ENCODE measurements at regions not wholly inside any gene's neighbourhood (a gene's known extent, or its start where the extent isn't known, plus 50 kb on each side); places are given as distances from the start of the nearest gene placed in this dataset.
"Not testable (repeated sequence)": the region's sequence is repeated elsewhere in the genome, so short reads cannot be mapped to it uniquely, and the experiment has no call there.

DNA sequence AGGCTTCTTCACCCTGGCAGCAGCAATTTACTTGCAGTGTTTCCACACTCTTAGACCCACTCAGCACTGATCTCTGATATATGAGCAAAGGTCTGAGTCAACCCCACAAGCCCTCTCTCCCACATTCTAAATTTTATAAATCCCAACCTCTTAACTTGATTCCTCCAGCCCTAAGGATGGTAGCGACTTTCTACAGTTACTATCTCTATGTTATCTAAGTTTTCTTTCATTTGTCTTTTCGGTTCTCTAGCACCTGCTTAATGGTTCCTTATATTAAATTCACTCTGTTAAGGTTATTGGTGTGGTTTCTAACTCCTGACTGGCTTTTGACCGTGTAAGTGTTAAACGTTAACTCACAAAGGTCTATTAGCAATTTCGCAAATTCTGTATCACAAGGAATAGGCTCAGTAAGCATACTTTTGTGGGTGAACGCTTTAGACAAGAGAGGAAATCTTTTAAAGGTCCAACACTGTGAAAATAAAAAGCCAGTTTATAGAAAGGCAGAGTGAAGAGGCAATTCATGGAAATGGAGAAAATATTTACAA, 99.3 kb downstream of the DLEU7 start:
- no peak overlapping the region for H3K27ac ChIP-seq
- no peak overlapping the region for H3K4me2 ChIP-seq
- no peaks in the 10 kb centered on the region for H3K9me2 ChIP-seq (ENCODE audit: insufficient read depth)
- POLR2A ChIA-PET (ENCODE audit: unreplicated experiment), result no interaction called here
- no TSS peak for BruUV-seq (replicated peaks)
- H3K36me3 ChIP-seq (ENCODE audit: low read depth), result no peaks in the 10 kb centered on the region
- no peak for DNase-seq
- intact Hi-C loops (cut with micrococcal nuclease; ENCODE audit: unreplicated experiment), result no loop called here
- no peaks in the 10 kb centered on the region for H4K20me1 ChIP-seq (ENCODE audit: insufficient read depth)
- no peaks in the 10 kb centered on the region for H3K27me3 ChIP-seq (ENCODE audit: insufficient read depth, low read depth)
- H3K4me3 ChIP-seq, result no peak overlapping the region
- H3K79me2 ChIP-seq (ENCODE audit: low read depth), result no peaks in the 10 kb centered on the region
- no peaks in the 10 kb centered on the region for H3K4me1 ChIP-seq (replicated peaks; ENCODE audit: insufficient read depth)
- H2AFZ ChIP-seq, result no peak overlapping the region
- no peaks in the 10 kb centered on the region for H3F3A ChIP-seq (ENCODE audit: insufficient read depth, low read depth)
- H3K9me3 ChIP-seq (ENCODE audit: insufficient read depth, low read depth), result no peaks in the 10 kb centered on the region
- CTCF ChIA-PET, result no interaction called here
- TF ChIP-seq, protein P1, sequence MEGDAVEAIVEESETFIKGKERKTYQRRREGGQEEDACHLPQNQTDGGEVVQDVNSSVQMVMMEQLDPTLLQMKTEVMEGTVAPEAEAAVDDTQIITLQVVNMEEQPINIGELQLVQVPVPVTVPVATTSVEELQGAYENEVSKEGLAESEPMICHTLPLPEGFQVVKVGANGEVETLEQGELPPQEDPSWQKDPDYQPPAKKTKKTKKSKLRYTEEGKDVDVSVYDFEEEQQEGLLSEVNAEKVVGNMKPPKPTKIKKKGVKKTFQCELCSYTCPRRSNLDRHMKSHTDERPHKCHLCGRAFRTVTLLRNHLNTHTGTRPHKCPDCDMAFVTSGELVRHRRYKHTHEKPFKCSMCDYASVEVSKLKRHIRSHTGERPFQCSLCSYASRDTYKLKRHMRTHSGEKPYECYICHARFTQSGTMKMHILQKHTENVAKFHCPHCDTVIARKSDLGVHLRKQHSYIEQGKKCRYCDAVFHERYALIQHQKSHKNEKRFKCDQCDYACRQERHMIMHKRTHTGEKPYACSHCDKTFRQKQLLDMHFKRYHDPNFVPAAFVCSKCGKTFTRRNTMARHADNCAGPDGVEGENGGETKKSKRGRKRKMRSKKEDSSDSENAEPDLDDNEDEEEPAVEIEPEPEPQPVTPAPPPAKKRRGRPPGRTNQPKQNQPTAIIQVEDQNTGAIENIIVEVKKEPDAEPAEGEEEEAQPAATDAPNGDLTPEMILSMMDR (conservative IDR thresholded peaks at IDR 0.05), result no peak
- no peak for TF ChIP-seq EZH2 (IDR thresholded peaks at IDR 0.05; ENCODE audit: low read depth)

DNA sequence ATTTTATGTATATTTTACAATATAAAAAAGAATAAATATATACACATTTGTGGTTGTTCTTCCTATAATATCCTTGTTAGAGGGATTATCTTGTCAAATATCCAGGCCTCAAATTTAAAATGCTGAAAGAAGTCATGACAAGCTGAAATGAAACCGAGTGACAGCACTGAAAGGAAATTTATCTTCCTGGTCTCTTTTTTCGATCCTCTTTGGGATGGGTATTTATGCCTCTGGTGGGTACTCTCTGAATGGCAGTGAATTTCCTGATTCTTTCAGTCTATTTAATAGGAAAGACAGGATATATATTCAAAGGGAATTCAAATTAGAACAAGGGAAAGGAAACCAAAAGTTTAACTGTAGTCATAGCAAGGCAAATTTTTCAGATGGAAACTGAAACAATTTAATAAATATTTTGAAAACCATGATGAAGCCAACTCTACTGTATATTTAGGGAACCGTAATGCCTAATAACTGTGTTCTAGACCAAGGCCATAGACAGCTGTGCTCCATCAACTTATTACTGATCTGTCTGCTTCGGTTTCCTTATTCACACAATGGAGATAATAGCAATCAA, 97.9 kb downstream of the DLEU7 start:
- intact Hi-C loops (cut with micrococcal nuclease; ENCODE audit: unreplicated experiment), result no loop called here
- H3K4me1 ChIP-seq (replicated peaks; ENCODE audit: insufficient read depth), result no peaks in the 10 kb centered on the region
- H3K4me3 ChIP-seq, result no peak overlapping the region
- ChIA-PET POLR2A (ENCODE audit: unreplicated experiment) (no interaction called here), CTCF (interaction anchor here (0.5 kb wide), 1 partner anchor 1372 kb away, joined by 3 read pairs; no protein-coding TSS in a partner anchor)
- H3K4me2 ChIP-seq, result no peak overlapping the region
- no peaks in the 10 kb centered on the region for H3K9me3 ChIP-seq (ENCODE audit: insufficient read depth, low read depth)
- H3K27me3 ChIP-seq (ENCODE audit: insufficient read depth, low read depth), result no peaks in the 10 kb centered on the region
- no peaks in the 10 kb centered on the region for H3K36me3 ChIP-seq (ENCODE audit: low read depth)
- H4K20me1 ChIP-seq (ENCODE audit: insufficient read depth), result no peaks in the 10 kb centered on the region
- BruUV-seq (replicated peaks), result no TSS peak
- H3K9me2 ChIP-seq (ENCODE audit: insufficient read depth), result no peaks in the 10 kb centered on the region
- no peak for DNase-seq
- TF ChIP-seq, protein P1 (conservative IDR thresholded peaks at IDR 0.05), result 0 out of 2 replicates have a peak, but pooled peaks have one; percentile 18
- no peak for TF ChIP-seq EZH2 (IDR thresholded peaks at IDR 0.05; ENCODE audit: low read depth)
- H2AFZ ChIP-seq, result no peak overlapping the region
- no peak overlapping the region for H3K27ac ChIP-seq
- H3F3A ChIP-seq (ENCODE audit: insufficient read depth, low read depth), result no peaks in the 10 kb centered on the region
- no peaks in the 10 kb centered on the region for H3K79me2 ChIP-seq (ENCODE audit: low read depth)

DNA sequence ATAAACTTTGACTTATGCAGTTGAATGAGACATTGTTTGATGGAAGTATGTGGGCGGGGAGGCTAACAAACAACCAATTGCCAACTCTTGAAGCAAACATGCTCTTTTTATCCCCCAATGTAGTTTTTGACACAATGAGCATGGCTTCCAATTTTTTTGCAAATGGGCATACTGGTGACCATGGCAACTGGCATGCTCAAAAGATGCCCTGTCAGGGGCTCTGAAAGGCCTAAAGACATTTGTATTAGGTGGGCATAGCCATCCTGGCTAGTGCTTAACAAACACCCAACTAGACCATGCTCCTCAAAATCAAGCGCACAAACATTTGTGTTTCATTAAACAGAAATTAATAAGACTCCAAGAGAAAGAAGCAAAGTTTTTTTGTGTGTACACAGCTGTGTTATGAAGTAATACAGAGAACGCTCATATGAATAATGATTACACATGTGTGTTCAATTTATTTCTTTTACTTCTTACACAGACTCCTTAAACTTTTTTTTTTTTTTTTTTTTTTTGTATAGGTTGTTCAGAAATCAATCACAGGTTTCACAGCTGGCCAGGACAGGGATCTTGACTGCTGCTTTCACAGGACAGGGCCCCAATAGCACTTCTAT, 95.6 kb downstream of the DLEU7 start:
- Histone ChIP-seq H4K20me1 (ENCODE audit: insufficient read depth) (no peaks in the 10 kb centered on the region), H3K36me3 (ENCODE audit: low read depth) (no peaks in the 10 kb centered on the region), H3K4me3 (no peak overlapping the region), H3K9me3 (ENCODE audit: insufficient read depth, low read depth) (no peaks in the 10 kb centered on the region), H3K79me2 (ENCODE audit: low read depth) (no peaks in the 10 kb centered on the region), H2AFZ (no peak overlapping the region), H3K4me1 (replicated peaks; ENCODE audit: insufficient read depth) (no peaks in the 10 kb centered on the region), H3K4me2 (no peak overlapping the region), H3F3A (ENCODE audit: insufficient read depth, low read depth) (no peaks in the 10 kb centered on the region), H3K27ac (no peak overlapping the region), H3K27me3 (ENCODE audit: insufficient read depth, low read depth) (no peaks in the 10 kb centered on the region), H3K9me2 (ENCODE audit: insufficient read depth) (no peaks in the 10 kb centered on the region)
- intact Hi-C loops (cut with micrococcal nuclease; ENCODE audit: unreplicated experiment), result no loop called here
- ChIA-PET POLR2A (ENCODE audit: unreplicated experiment) (no interaction called here), CTCF (no interaction called here)
- no TSS peak for BruUV-seq (replicated peaks)
- DNase-seq, result no peak
- TF ChIP-seq, protein P1 (conservative IDR thresholded peaks at IDR 0.05), result no peak

DNA sequence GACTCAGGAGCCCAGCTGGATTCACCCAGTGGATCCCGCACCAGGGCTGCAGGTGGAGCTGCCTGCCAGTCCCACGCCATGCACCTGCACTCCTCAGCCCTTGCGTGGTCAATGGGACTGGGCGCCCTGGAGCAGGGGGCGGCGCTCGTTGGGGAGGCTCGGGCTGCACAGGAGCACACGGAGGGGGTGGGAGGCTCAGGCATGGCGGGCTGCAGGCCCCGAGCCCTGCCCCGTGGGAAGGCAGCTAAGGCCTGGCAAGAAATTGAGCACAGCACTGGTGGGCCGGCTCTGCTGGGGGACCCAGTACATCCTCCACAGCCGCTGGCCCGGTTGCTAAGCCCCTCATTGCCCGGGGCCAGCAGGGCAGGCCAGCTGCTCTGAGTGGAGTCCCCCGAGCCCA, 90.3 kb downstream of the DLEU7 start:
- H3K27me3 ChIP-seq (ENCODE audit: insufficient read depth, low read depth); H3K4me3 ChIP-seq; H3K4me2 ChIP-seq; H3K36me3 ChIP-seq (ENCODE audit: low read depth); intact Hi-C loops (cut with micrococcal nuclease; ENCODE audit: unreplicated experiment); H3K79me2 ChIP-seq (ENCODE audit: low read depth); H2AFZ ChIP-seq; POLR2A ChIA-PET (ENCODE audit: unreplicated experiment); H3F3A ChIP-seq (ENCODE audit: insufficient read depth, low read depth); H3K9me2 ChIP-seq (ENCODE audit: insufficient read depth); DNase-seq; H3K27ac ChIP-seq; H3K4me1 ChIP-seq (replicated peaks; ENCODE audit: insufficient read depth); BruUV-seq (replicated peaks); H4K20me1 ChIP-seq (ENCODE audit: insufficient read depth); CTCF ChIA-PET; H3K9me3 ChIP-seq (ENCODE audit: insufficient read depth, low read depth): not testable (repeated sequence)

DNA sequence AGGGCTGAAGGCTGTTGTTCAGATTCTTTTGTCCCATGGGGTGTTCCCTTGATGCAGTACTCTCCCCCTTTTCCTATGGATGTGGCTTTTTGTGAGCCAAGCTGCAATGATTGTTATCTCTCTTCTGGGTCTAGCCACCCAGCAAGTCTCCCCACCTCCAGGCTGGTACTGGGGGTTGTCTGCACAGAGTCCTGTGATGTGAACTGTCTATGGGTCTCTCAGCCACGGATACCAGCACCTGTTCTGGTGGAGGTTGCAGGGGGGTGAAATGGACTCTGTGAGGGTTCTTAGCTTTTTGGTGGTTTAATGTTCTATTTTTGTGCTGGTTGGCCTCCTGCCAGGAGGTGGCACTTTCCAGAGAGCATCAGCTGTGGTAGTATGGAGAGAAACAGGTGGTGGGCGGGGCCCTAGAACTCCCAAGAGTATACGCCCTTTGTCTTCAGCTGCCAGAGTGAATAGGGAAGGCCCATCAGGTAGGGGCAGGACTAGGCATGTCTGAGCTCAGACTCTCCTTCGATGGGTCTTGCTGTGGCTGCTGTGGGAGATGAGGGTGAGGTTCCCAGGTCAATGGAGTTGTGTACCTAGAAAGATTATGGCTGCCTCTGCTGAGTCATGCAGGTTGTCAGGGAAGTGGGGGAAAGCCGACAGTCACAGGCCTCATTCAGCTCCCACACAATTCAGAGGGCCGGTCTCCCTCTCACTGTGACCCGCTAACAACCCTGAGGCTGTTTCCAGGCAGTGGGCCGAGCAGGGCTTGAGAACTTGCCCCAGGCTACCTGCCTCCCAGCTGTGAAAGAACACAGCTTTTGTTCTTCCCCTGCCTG, 87.4 kb downstream of the DLEU7 start:
- H4K20me1 ChIP-seq (ENCODE audit: insufficient read depth); intact Hi-C loops (cut with micrococcal nuclease; ENCODE audit: unreplicated experiment); H3F3A ChIP-seq (ENCODE audit: insufficient read depth, low read depth); H3K27me3 ChIP-seq (ENCODE audit: insufficient read depth, low read depth); H3K4me2 ChIP-seq; H3K9me2 ChIP-seq (ENCODE audit: insufficient read depth); H3K9me3 ChIP-seq (ENCODE audit: insufficient read depth, low read depth); H3K4me3 ChIP-seq; H2AFZ ChIP-seq; H3K36me3 ChIP-seq (ENCODE audit: low read depth); H3K4me1 ChIP-seq (replicated peaks; ENCODE audit: insufficient read depth); H3K27ac ChIP-seq; BruUV-seq (replicated peaks); H3K79me2 ChIP-seq (ENCODE audit: low read depth): not testable (repeated sequence)
- DNase-seq, result peak in 1 of 2 experiments; percentile 65
- CTCF ChIA-PET, result interaction anchor here (0.6 kb wide), 1 partner anchor 447 kb away, joined by 3 read pairs; no protein-coding TSS in a partner anchor
- POLR2A ChIA-PET (ENCODE audit: unreplicated experiment), result interaction anchor here (0.6 kb wide), 2 partner anchors 547 to 587 kb away, joined by 3 to 4 read pairs; no protein-coding TSS in a partner anchor

All from PC-9 (cell line).